Heart left ventricle (tissue), 13 donors: ENCODE measurements at regions not wholly inside any gene's neighbourhood (a gene's known extent, or its start where the extent isn't known, plus 50 kb on each side); places are given as distances from the start of the nearest gene placed in this dataset.

Experiments used
- POLR2A ChIP-seq, 2 donors: fragments of 450-650 bp; IDR thresholded peaks; one replicate each; pipeline ENCODE4 v1.6.1; 2017; ENCODE audit warnings: antibody characterized with exemption in 2 of 2, mild to moderate bottlenecking in 2 of 2, moderate library complexity in 2 of 2
- TF ChIP-seq, protein P1 (sequence below), 12 donors: fragments of 200-600 bp; sonication (generic) in 4 of 12; IDR thresholded peaks; one replicate each; pipeline versions ENCODE4 v1.5.0 to v1.8.0; 2018 to 2022; ENCODE audit warnings: antibody characterized with exemption in 12 of 12, mild to moderate bottlenecking in 5 of 12
- donor health status: ischemic (EF 13 %, LVEDD 7.1; RV severe dilation, severe dysfunction).
- donor health status: DM: no; HTN: yes; CAD: no.
- donor health status: DM: no; HTN: no; CAD: no.
- donor health status: ischemic (EF 25% LVEDD 6.9; RV normal size, moderate dysfunction).
- donor health status: ischemic (EF 25% LVEDD 5.7; RV mildly dilated, moderate dysfunction).
- donor health status: ischemic (EF 35%, LVEDD 5.7; RV mildly dilated, moderate dysfunction).
- donor health status: nonischemic (EF 11% LVEDD 7.7; RV severe dilation, severe dysfunction).
- donor health status: DM: yes; HTN: yes; CAD: no.
- donor health status: PGD.
- donor health status: ischemic (EF 29% LVEDD 5.4; RV normal size, mild dysfunction).
- donor health status: nonischemic (EF 23%, LVEDD 6.1; RV moderate dilation, normal function).

DNA sequence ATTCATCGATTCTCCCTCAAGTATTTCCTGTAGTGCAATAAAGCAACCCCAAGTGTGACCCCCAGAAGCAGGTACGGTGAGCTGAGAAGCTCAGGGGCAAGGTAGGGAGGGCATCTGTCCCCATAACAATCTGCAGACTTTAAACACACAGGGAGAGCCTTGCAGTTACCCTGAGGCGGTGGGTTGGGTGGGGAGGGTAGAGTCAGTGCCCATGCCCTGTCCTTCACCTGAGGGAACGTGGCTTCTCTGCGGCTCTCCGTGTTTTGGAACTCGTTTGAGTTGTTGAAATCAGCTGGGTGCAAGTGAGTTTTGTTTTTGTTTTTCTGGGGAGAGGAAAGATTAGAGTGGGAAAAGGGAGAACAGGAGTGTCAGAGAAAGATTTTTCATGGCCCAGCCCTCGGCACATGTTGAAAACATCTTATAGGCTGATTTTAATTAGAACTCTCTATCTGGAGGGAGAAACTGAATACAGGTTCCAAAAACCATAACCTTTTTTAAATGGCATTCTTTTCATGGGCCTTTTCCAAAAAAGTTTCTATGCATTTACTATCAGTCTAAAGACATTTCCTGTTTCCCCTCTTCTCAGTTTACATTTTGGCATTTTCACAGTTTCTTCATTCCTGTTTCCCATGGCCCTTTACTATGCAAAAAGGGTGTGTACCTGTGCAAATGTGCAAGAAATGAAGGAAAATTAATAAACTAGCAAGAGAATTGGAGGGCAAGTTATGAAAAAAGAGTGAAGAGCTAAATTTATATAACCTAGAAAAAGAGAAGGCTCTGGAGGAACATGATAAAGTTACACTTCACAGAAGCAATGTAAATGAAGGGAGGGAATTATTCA, 266.5 kb upstream of the VLDLR start:
- TF ChIP-seq, protein P1, sequence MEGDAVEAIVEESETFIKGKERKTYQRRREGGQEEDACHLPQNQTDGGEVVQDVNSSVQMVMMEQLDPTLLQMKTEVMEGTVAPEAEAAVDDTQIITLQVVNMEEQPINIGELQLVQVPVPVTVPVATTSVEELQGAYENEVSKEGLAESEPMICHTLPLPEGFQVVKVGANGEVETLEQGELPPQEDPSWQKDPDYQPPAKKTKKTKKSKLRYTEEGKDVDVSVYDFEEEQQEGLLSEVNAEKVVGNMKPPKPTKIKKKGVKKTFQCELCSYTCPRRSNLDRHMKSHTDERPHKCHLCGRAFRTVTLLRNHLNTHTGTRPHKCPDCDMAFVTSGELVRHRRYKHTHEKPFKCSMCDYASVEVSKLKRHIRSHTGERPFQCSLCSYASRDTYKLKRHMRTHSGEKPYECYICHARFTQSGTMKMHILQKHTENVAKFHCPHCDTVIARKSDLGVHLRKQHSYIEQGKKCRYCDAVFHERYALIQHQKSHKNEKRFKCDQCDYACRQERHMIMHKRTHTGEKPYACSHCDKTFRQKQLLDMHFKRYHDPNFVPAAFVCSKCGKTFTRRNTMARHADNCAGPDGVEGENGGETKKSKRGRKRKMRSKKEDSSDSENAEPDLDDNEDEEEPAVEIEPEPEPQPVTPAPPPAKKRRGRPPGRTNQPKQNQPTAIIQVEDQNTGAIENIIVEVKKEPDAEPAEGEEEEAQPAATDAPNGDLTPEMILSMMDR (IDR thresholded peaks at IDR 0.05), result no peak
- no peak for TF ChIP-seq POLR2A (IDR thresholded peaks at IDR 0.05)
